ENCODE measurements at regions not wholly inside any gene's neighbourhood (a gene's known extent, or its start where the extent isn't known, plus 50 kb on each side); places are given as distances from the start of the nearest gene placed in this dataset.

DNA sequence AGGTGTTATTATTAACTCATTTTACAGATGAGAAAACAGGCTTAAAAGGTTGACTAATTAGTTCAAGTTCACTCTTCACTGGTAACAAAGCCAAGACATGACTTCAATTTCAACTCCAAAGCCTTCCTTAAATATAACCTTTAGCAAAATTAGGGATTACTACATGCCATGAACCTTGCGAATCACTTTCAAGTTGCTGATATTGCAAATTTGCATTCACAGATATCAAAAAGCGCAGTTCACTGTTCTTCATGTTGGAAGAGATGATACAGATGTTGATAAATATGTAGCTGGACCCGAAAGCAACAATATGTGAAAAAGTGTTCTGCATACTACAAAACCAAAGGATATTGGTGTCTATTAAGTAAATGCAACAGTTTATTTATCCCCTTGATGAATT, 210.8 kb upstream of the GYPA start:
- TF ChIP-seq CTCF (IDR thresholded peaks at IDR 0.05) (no peak), POLR2A (IDR thresholded peaks at IDR 0.05) (no peak)

Measured in lower leg skin (tissue), 3 donors.